HUDEP-2 (cell line): ENCODE measurements at regions not wholly inside any gene's neighbourhood (a gene's known extent, or its start where the extent isn't known, plus 50 kb on each side); places are given as distances from the start of the nearest gene placed in this dataset.

Experiments used
- DNase-seq, 76 experiments: peaks; one replicate each; lab custom pipeline; 2025; ENCODE audit not compliant: unreplicated experiment in 76 of 76; lab: John Stamatoyannopoulos, UW

GRCh38 chr14:22096514-22096895 is 422.9 kb upstream of the OR4E1 start:
- DNase-seq = no peak

- no peak for DNase-seq
These were observed 422.4 kb upstream of the OR4E1 start for GRCh38 chr14:22095860-22096513.

- DNase-seq = no peak
These were observed 416.3 kb upstream of the OR4E1 start for GRCh38 chr14:22089940-22090339.

- DNase-seq = no peak
These were observed 415.2 kb upstream of the OR4E1 start for GRCh38 chr14:22088614-22089342.

GRCh38 chr14:22086131-22086530 is 412.5 kb upstream of the OR4E1 start:
- no peak for DNase-seq

GRCh38 chr14:22084393-22085281 is 411.0 kb upstream of the OR4E1 start:
- DNase-seq = peak in 18 of 76 experiments; percentile 1 to 46 (median 13)

GRCh38 chr14:22081337-22081736 is 407.7 kb upstream of the OR4E1 start:
- no peak for DNase-seq

GRCh38 chr14:22079766-22080165 is 406.1 kb upstream of the OR4E1 start:
- no peak for DNase-seq

GRCh38 chr14:22073801-22074200 is 400.2 kb upstream of the OR4E1 start:
- DNase-seq = no peak

- DNase-seq = no peak
These were observed 397.4 kb upstream of the OR4E1 start for GRCh38 chr14:22071006-22071405.

GRCh38 chr14:22070119-22070982 is 396.7 kb upstream of the OR4E1 start:
- peak in 1 of 76 experiments; percentile 2 for DNase-seq

GRCh38 chr14:22065347-22065746 is 391.7 kb upstream of the OR4E1 start:
- no peak for DNase-seq

- DNase-seq = no peak
These were observed 385.6 kb upstream of the OR4E1 start for GRCh38 chr14:22059201-22059600.

GRCh38 chr14:22052795-22053194 is 379.2 kb upstream of the OR4E1 start:
- DNase-seq = no peak

GRCh38 chr14:22047115-22047514 is 373.5 kb upstream of the OR4E1 start:
- peak in 7 of 76 experiments; percentile 1 to 27 (median 9) for DNase-seq

- no peak for DNase-seq
These were observed 372.4 kb upstream of the OR4E1 start for GRCh38 chr14:22046063-22046462.

GRCh38 chr14:22044193-22044592 is 370.6 kb upstream of the OR4E1 start:
- DNase-seq = no peak

- no peak for DNase-seq
These were observed 367.1 kb upstream of the OR4E1 start for GRCh38 chr14:22040781-22041125.

- peak in 3 of 76 experiments; percentile 3 to 15 (median 6) for DNase-seq
These were observed 366.5 kb upstream of the OR4E1 start for GRCh38 chr14:22039938-22040780.
